H7 (cell line): ENCODE measurements at regions not wholly inside any gene's neighbourhood (a gene's known extent, or its start where the extent isn't known, plus 50 kb on each side); places are given as distances from the start of the nearest gene placed in this dataset.
"Not testable (repeated sequence)": the region's sequence is repeated elsewhere in the genome, so short reads cannot be mapped to it uniquely, and the experiment has no call there.

ENCODE experiments used
- DNase-seq: peaks from one replicate; pipeline ENCODE4 v3.0.0; 2012
- H3K27me3 ChIP-seq: 2 replicates; pipeline ENCODE4 v1.6.0; 2011; ENCODE audit warnings: mild to moderate bottlenecking, low read length; ENCODE audit not compliant: control insufficient read depth, insufficient read depth
- H3K36me3 ChIP-seq: replicated peaks from 2 replicates; pipeline ENCODE4 v1.5.1; 2011; ENCODE audit warnings: low read length; ENCODE audit not compliant: control insufficient read depth, insufficient read depth
- H3K4me3 ChIP-seq: 2 replicates; pipeline ENCODE4 v1.5.1; 2011; ENCODE audit warnings: low read depth, mild to moderate bottlenecking, control low read depth, low read length, moderate library complexity; ENCODE audit not compliant: insufficient read depth

DNA sequence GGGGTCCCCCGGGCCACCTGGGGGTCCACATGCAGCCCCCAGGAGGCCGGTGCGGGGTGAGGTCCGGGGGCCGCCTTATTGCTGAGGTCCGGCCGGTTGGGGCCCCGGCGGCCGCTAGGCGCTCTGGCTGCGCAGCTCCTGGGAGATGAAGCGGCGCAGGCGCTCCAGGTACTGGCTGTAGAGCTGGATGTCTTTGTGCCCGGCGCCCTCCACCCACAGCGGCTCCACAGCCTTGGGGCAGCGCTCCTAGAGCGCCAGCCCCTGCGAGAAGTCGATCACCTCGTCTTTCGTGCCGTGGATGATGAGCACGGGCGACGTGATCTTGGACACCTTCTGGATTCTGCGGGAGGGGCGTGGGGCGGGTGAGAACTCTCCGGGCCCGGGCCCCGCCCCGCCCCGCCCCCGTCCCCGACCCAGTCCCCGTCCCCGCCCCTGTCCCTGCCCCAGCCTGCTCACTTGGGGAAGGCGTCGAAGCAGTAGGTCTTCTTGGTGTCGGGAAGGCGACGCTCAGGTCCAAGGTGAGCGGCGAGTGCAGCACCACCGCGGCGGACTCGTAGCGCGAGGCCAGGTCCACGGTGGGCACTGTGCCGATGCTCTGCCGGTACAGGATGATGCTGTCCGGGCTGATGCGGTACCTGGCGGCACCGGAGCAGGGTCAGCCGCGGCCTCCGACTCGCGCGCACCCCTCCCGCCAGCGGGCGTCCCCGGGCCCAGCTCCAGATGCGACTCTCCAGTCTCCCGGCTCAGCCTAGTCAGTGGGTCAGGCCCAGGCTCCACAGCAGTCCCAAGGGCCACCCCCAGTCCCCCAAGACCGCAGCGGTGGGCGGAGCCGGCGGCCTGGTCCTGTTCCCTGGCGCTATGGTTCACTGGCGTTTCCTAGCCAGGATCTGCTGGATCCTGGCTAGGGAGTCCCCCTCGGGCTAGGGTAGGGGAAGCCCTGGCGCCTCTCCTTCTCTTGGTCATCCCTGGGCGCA is 89.4 kb upstream of the GOLGA6L1 start:
- not testable (repeated sequence) for H3K27me3 ChIP-seq, H3K36me3 ChIP-seq, DNase-seq
- peak overlapping the region; percentile 17; the same call in 1 of the 2 replicates for H3K4me3 ChIP-seq

DNA sequence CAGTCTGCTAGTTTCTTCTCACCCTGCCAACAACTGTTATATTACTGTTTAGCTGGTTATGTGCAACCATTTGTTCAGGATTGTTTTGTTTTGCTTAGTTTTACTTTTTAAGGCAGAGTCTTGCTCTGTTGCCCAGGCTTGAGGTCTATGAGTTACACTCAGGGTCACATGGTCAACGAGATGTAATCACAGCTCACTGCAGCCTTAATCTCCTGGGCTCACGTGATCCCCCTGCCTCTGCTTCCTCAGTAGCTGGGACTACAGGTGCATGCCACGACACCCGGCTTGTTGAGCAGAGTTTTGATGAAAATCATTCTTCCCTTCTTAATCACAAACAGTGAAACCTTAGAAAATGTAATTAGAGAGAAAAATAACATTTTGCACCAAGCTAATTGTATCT is 72.8 kb upstream of the GOLGA6L1 start:
- DNase-seq, H3K27me3 ChIP-seq, H3K4me3 ChIP-seq, H3K36me3 ChIP-seq: not testable (repeated sequence)

DNA sequence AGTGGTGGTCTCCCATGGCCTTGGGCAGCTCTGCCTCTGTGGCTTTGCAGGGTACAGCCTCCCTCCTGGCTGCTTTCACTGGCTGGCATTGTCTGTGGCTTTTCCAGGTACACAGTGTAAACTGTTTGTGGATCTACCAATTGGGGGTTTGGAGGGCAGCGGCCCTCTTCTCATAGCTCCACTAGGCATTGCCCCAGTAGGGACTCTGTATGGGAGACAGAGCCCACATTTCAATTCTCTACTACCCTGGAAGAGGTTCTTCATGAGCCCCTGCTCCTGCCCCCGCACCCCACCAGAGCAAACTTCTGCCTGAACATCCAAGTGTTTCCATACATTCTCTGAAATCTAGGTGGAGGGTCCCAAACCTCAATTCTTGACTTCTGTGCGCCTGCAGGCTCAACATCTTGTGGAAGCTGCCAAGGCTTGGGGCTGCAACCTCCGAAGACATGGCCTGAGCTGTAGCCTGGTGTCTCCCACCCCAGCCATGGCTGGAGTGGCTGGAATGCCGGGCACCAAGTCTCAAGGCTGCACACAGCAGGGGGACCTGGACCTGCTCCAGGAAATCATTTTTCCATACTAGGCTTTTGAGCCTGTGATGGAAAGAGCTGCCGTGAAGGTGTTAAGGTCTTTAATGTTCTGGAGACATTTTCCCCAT is 63.3 kb upstream of the GOLGA6L1 start:
- H3K36me3 ChIP-seq, DNase-seq, H3K27me3 ChIP-seq, H3K4me3 ChIP-seq: not testable (repeated sequence)

DNA sequence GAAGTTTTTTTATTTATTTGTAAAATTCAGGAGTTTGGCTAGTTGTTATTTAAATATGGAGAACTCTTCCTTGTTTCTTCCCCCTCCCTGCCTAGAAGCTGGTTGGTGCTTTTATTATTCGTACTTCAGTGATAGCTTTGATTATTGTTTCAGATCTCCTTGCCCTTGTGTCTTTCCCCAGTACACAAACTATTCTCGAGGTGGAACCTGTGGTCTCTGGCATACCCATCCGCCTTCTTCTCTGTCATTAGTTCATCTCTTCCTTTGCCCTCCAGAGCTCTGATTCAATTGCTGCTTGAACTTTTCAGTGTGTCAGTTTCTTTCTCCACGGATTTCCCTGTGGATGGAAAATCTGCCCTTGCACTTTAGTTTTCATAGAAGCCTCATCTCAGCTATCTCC is 61.8 kb upstream of the GOLGA6L1 start:
- not testable (repeated sequence) for DNase-seq, H3K4me3 ChIP-seq, H3K27me3 ChIP-seq

DNA sequence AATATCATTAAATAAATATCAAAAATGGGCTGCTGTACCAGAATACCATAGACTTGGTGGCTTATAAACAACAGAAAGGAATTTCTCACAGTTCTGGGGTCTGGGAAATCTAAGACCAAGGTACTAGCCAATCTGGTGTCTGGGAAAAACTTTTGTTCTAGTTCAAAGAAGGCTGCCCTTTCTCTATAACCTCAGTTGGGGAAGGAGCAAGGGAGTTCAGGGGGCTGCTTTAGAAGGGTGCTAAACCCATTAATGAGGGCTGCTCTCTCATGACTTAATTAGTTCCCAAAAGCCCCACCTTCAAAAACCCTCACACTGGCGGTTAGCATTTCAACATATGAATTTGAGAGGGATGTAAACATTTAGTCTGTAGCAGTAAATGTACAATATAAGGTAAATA is 55.7 kb upstream of the GOLGA6L1 start:
- not testable (repeated sequence) for DNase-seq, H3K4me3 ChIP-seq, H3K36me3 ChIP-seq, H3K27me3 ChIP-seq

More for the DNA sequence above, 61.8 kb upstream of the GOLGA6L1 start:
- not testable (repeated sequence) for H3K36me3 ChIP-seq
